Vagina (tissue), 2 donors: ENCODE measurements at regions not wholly inside any gene's neighbourhood (a gene's known extent, or its start where the extent isn't known, plus 50 kb on each side); places are given as distances from the start of the nearest gene placed in this dataset.

Experiments
- POLR2A ChIP-seq, 2 donors: fragments of 450-650 bp; IDR thresholded peaks; one replicate each; pipeline ENCODE4 v1.6.1; 2017; ENCODE audit warnings: antibody characterized with exemption in 2 of 2, mild to moderate bottlenecking in 2 of 2, moderate library complexity in 2 of 2
- POLR2AphosphoS5 ChIP-seq, 2 donors: sonication (generic); formaldehyde crosslinking; IDR thresholded peaks; one replicate each; pipeline ENCODE4 v1.9.0; 2017; ENCODE audit warnings: antibody characterized with exemption in 2 of 2, mild to moderate bottlenecking in 2 of 2, low read depth in 1 of 2; ENCODE audit not compliant: insufficient read depth in 1 of 2
- TF ChIP-seq, protein P1 (sequence below), 3 experiments: fragments of 450-650 bp in 2 of 3; fragments of 200-600 bp in 1 of 3; sonication (generic) in 1 of 3; IDR thresholded peaks; one replicate each; pipeline ENCODE4 v1.5.1; 2017 to 2019; ENCODE audit warnings: antibody characterized with exemption in 3 of 3, mild to moderate bottlenecking in 2 of 3, moderate library complexity in 2 of 3

DNA sequence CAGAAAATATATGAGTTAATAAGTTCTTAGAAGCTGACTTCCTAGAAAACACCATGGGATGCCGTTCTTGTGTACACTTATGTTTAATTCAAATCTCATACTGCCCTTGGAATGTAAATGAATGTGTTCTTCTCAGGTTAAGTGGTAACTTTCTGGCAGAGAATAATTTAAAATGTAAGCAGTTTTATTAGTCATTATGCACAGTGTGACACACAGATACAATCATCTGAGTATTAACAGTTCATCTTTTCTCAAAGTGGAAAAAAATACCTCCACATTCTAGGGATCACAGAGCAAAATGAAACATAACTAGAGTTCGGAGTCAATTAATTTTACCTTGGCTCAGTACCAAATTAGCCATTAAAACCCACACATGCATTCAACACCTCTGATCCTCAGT lies 508.1 kb downstream of the CDH9 start:
- TF ChIP-seq, protein P1, sequence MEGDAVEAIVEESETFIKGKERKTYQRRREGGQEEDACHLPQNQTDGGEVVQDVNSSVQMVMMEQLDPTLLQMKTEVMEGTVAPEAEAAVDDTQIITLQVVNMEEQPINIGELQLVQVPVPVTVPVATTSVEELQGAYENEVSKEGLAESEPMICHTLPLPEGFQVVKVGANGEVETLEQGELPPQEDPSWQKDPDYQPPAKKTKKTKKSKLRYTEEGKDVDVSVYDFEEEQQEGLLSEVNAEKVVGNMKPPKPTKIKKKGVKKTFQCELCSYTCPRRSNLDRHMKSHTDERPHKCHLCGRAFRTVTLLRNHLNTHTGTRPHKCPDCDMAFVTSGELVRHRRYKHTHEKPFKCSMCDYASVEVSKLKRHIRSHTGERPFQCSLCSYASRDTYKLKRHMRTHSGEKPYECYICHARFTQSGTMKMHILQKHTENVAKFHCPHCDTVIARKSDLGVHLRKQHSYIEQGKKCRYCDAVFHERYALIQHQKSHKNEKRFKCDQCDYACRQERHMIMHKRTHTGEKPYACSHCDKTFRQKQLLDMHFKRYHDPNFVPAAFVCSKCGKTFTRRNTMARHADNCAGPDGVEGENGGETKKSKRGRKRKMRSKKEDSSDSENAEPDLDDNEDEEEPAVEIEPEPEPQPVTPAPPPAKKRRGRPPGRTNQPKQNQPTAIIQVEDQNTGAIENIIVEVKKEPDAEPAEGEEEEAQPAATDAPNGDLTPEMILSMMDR (IDR thresholded peaks at IDR 0.05) = no peak
- TF ChIP-seq POLR2A (IDR thresholded peaks at IDR 0.05) = no peak
- TF ChIP-seq POLR2AphosphoS5 (IDR thresholded peaks at IDR 0.05; ENCODE audit: insufficient read depth in 1 of 2, low read depth in 1 of 2) = no peak
